ENCODE measurements at regions not wholly inside any gene's neighbourhood (a gene's known extent, or its start where the extent isn't known, plus 50 kb on each side); places are given as distances from the start of the nearest gene placed in this dataset.

- 86 to 89% methylated on average over 6 of the region's 6 CpGs for WGBS, 2 donors
- no peak overlapping the region for H3K9ac ChIP-seq (ENCODE audit: insufficient read depth in 1 of 2, low read length in 2 of 2)
- DNase-seq, result no peak
- no peaks in the 10 kb centered on the region for H3K27me3 ChIP-seq (ENCODE audit: control insufficient read depth in 3 of 3, insufficient read depth in 3 of 3, low read length in 2 of 3)
- H3K27ac ChIP-seq (ENCODE audit: low read depth in 1 of 2, low read length in 1 of 2), result no peak overlapping the region
- TF ChIP-seq CTCF (IDR thresholded peaks at IDR 0.05; ENCODE audit: control extremely low read depth, extremely low read depth), result no peak
- ATAC-seq (ENCODE audit: insufficient read depth, low FRiP score), result no peak
- H3K4me3 ChIP-seq, result no peak overlapping the region
- H3K4me1 ChIP-seq (ENCODE audit: control insufficient read depth in 5 of 5, insufficient read depth in 5 of 5, low read length in 5 of 5), result peaks cover 0 to 38% (median 2%) of the 10 kb centered on the region in 5 donors
- no peaks in the 10 kb centered on the region for H3K36me3 ChIP-seq (ENCODE audit: control insufficient read depth in 4 of 4, insufficient read depth in 4 of 4, low read length in 4 of 4)
- peaks cover 0 to 2% (median 0%) of the 10 kb centered on the region in 4 donors for H3K9me3 ChIP-seq (ENCODE audit: control insufficient read depth in 4 of 4, insufficient read depth in 3 of 4, low read length in 3 of 4)
These were observed 192.7 kb upstream of the DIO3 start for GRCh38 chr14:101368629-101369028.

- H3K27ac ChIP-seq (ENCODE audit: low read depth in 1 of 2, low read length in 1 of 2), result peak overlapping the region in 1 of 2 donors; percentile 65
- WGBS, 2 donors, result 82 to 92% methylated on average over 17 of the region's 17 CpGs
These were observed 191.9 kb upstream of the DIO3 start for GRCh38 chr14:101369194-101369915.

GRCh38 chr14:101369916-101370592 is 191.2 kb upstream of the DIO3 start:
- H3K4me1 ChIP-seq (ENCODE audit: control insufficient read depth in 5 of 5, insufficient read depth in 5 of 5, low read length in 5 of 5), result peaks cover 0 to 24% (median 0%) of the 10 kb centered on the region in 5 donors
- peaks cover 0 to 2% (median 0%) of the 10 kb centered on the region in 4 donors for H3K9me3 ChIP-seq (ENCODE audit: control insufficient read depth in 4 of 4, insufficient read depth in 3 of 4, low read length in 3 of 4)
- TF ChIP-seq CTCF (IDR thresholded peaks at IDR 0.05; ENCODE audit: control extremely low read depth, extremely low read depth), result no peak
- peak overlapping the region in 1 of 2 donors; percentile 65 for H3K27ac ChIP-seq (ENCODE audit: low read depth in 1 of 2, low read length in 1 of 2)
- no peak overlapping the region for H3K4me3 ChIP-seq
- no peaks in the 10 kb centered on the region for H3K27me3 ChIP-seq (ENCODE audit: control insufficient read depth in 3 of 3, insufficient read depth in 3 of 3, low read length in 2 of 3)
- ATAC-seq (ENCODE audit: insufficient read depth, low FRiP score), result no peak
- H3K36me3 ChIP-seq (ENCODE audit: control insufficient read depth in 4 of 4, insufficient read depth in 4 of 4, low read length in 4 of 4), result no peaks in the 10 kb centered on the region
- no peak for DNase-seq
- WGBS, 2 donors, result 84 to 88% methylated on average over 19 of the region's 19 CpGs
- H3K9ac ChIP-seq (ENCODE audit: insufficient read depth in 1 of 2, low read length in 2 of 2), result no peak overlapping the region

More at GRCh38 chr14:101369194-101369915, 191.9 kb upstream of the DIO3 start:
- no peak for TF ChIP-seq CTCF (IDR thresholded peaks at IDR 0.05; ENCODE audit: control extremely low read depth, extremely low read depth)
- Histone ChIP-seq H3K9me3 (ENCODE audit: control insufficient read depth in 4 of 4, insufficient read depth in 3 of 4, low read length in 3 of 4) (peaks cover 0 to 2% (median 0%) of the 10 kb centered on the region in 4 donors), H3K4me3 (no peak overlapping the region), H3K4me1 (ENCODE audit: control insufficient read depth in 5 of 5, insufficient read depth in 5 of 5, low read length in 5 of 5) (peaks cover 0 to 31% (median 0%) of the 10 kb centered on the region in 5 donors), H3K9ac (ENCODE audit: insufficient read depth in 1 of 2, low read length in 2 of 2) (no peak overlapping the region), H3K36me3 (ENCODE audit: control insufficient read depth in 4 of 4, insufficient read depth in 4 of 4, low read length in 4 of 4) (no peaks in the 10 kb centered on the region), H3K27me3 (ENCODE audit: control insufficient read depth in 3 of 3, insufficient read depth in 3 of 3, low read length in 2 of 3) (no peaks in the 10 kb centered on the region)
- ATAC-seq (ENCODE audit: insufficient read depth, low FRiP score), result no peak
- peak; percentile 39 to 58 (median 51) for DNase-seq
